DMS114 treated with DMSO at 0.1 percent for 48 hours (cell line): ENCODE measurements at regions not wholly inside any gene's neighbourhood (a gene's known extent, or its start where the extent isn't known, plus 50 kb on each side); places are given as distances from the start of the nearest gene placed in this dataset.
"Not testable (repeated sequence)": the region's sequence is repeated elsewhere in the genome, so short reads cannot be mapped to it uniquely, and the experiment has no call there.

Source experiments
- DNase-seq: peaks from one replicate; lab custom pipeline; 2025; ENCODE audit not compliant: unreplicated experiment; lab: John Stamatoyannopoulos, UW

GRCh38 chr10:31123946-31124345, 92.3 kb upstream of the ZNF438 start:
- no peak for DNase-seq

GRCh38 chr10:31124852-31125251, 93.2 kb upstream of the ZNF438 start:
- no peak for DNase-seq

GRCh38 chr10:31125789-31126188, 94.1 kb upstream of the ZNF438 start:
- DNase-seq = no peak

DNA sequence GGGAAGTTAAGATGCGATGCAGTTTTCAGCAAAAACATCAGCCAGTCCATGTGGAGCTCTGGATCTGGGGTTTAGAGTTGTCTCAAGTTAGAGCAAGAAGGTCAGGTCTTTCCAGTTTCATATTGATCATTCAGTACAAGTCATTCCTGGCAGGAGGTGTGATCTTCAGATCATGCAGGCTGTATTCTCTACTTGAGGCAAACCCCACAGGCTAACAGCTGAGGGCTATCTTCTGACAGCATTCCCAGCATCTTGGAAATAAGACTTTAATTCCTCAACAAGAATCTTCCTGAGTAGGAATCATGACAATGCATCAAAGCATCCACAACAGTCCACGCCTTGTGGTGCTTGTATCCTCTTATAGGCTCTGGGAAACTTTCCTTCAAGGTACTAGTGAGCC, 94.9 kb upstream of the ZNF438 start:
- no peak for DNase-seq

DNA sequence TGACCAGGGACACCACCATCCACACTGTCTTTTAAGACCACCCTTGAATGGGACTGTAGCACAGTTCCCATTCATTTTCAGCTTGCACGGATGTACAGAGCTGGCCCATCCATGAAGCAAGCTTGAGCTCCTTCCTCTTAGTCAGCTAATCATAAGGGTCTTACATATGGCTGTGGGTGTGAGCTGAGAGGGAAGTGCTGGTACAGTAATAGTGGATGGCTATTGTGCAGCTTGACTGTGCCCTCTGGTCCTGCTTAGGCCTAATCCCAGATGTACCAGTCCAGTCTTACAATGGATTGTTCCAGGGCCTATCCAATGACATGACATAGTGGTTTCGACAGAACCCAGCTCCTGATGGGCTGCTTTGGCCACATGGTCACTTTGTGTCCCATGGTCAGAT, 96.9 kb upstream of the ZNF438 start:
- DNase-seq = no peak

DNA sequence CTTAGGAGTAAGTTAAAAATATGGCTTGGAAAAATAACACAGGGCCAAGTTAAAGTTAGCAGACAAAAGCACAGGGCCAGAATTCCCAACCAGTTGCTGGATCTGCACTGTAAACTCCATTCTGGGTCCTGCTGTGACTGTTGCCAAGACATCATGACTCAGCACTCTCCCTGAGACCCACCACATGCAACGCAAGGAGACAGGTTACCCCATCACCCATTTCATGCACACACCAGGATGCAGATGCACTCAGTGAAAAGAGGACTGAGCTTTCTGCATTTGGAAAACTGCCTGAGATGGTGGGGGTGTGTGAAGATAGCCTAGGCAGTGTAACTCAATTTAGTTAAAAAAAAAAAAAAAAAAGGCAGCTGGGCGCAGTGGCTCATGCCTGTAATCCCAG, 97.6 kb upstream of the ZNF438 start:
- DNase-seq = no peak

GRCh38 chr10:31129880-31130405, 98.3 kb upstream of the ZNF438 start:
- DNase-seq = no peak

DNA sequence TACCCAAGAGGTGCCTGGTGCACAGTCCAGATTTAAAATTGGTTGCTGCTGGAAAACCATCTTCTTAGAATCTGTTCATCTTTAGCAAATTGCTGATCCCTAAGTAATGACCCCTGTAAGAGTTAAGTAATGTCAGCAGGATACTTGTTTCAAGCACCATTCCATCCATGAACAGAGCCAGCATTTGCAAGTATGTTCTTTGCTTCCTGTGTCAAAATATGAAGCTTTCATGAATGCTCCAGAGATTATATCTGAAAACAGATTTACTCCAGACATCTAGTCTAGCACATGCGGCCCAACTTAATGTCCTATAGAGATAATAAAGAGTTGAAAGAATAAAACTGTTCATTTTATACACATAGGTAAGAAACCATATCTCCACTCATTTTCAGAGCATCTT, 98.7 kb upstream of the ZNF438 start:
- DNase-seq = no peak

- no peak for DNase-seq
Observed at GRCh38 chr10:31131251-31131650, 99.6 kb upstream of the ZNF438 start.

GRCh38 chr10:31132681-31133244, 101.1 kb upstream of the ZNF438 start:
- no peak for DNase-seq

- DNase-seq = no peak
Observed at GRCh38 chr10:31133251-31133791, 101.7 kb upstream of the ZNF438 start.

DNA sequence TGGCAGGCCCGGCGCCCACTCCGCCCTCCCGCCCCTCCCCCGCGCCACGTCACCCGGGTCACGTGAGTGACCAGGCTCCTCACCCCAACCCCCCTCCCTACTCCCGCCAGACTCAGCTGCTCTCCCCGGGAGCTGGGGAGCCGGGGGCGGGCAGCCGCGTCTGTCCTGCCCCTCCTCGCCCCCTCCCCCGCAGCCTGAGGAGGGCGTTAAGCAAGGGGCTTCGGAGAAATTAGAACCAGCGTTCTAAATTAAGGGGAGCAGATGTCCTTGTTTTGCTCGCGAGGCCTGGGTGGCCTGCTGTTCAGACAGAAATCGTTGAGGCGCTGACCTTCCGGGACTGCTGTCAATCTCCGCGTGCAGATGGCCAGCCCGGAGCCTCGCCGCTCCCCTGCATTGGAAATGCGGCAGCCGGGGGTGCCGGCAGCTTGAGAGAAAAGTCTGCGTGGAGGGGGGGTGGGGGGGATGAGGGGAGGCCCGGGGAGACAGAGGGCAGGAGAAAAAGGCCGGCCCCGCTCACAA, 102.2 kb upstream of the ZNF438 start:
- DNase-seq = peak; percentile 16

GRCh38 chr10:31134311-31134952, 102.8 kb upstream of the ZNF438 start:
- DNase-seq = no peak

DNA sequence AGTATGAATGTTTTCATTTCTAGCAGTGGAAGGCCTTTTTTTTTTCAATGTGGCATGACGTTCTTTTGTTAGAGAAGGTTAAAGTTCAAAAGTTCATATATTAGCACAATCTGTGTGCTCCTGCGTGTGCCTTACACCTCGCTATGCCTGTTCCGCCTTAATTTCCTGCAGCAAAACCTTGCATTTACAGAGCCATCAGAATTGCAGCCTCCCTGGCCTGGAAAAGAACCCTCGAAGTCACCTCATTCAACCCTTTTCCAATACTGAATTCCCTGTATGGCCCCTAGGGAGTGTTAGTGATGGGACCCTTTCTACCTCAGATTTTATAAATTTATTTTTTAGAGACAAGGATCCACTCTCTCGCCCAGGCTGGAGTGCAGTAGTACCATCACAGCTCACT, 103.5 kb upstream of the ZNF438 start:
- DNase-seq = no peak

GRCh38 chr10:31135791-31136190, 104.1 kb upstream of the ZNF438 start:
- DNase-seq = not testable (repeated sequence)

GRCh38 chr10:31136386-31136785, 104.7 kb upstream of the ZNF438 start:
- no peak for DNase-seq

GRCh38 chr10:31136930-31137885, 105.5 kb upstream of the ZNF438 start:
- DNase-seq = no peak

GRCh38 chr10:31138026-31138553, 106.4 kb upstream of the ZNF438 start:
- DNase-seq = no peak

DNA sequence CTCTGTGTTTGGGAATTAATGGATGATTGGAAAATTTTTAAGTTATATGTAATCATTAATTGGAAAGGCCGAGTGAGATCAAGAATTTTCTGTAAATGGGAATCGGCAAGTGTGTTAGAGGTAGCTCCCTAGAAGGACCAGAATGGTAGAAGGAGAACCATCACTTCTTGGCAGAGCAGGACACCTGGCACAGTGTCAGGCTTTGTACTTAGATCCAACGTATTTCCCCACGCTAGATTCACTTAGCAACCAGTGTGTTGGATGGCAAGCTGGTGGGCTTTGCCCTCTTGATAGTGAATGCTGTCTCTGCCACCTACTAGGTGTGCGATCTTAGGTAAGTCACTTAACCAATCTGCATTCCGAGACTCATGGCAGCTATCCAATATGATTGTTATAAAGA, 107.8 kb upstream of the ZNF438 start:
- DNase-seq = no peak

DNA sequence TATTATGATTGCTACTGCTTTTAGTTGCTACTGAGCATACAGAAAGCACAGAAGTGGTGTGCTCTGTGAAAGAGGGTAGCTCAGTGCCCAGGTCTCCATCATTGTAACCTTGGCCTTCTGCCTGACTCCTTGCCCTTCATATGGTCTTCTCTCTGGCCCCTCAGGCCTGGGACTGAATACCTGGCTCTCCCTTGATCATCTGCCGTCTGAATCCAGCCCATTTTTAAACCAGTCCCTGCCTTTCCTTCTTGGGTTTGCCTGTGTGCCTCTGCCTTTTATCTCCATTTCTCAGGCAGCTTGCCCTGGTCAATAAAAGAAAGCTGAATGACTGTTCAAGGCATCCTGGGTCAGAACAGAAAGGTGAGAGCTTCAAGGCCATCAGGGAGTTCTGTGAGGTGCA, 109.1 kb upstream of the ZNF438 start:
- no peak for DNase-seq

DNA sequence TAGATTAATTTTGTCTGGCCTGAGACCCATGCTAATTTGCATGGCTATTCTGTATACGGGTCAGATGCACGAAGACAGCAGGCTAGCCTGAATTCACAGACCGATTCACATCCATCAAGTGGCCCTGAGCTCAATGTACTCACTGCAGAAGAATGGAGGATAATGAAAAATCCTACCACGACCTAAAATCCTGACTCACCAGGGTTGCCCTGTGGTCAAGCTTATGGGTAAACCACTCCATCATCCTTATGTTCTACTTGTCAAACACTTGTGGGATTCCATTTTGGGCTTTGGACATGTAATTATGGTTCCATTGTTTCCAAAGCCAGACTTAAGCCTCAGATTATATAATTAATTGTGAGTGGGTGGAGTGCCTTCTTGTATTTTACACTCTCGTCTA, 110.4 kb upstream of the ZNF438 start:
- no peak for DNase-seq
